Posterior vena cava (tissue), 2 donors: ENCODE measurements at regions not wholly inside any gene's neighbourhood (a gene's known extent, or its start where the extent isn't known, plus 50 kb on each side); places are given as distances from the start of the nearest gene placed in this dataset.
"Not testable (repeated sequence)": the region's sequence is repeated elsewhere in the genome, so short reads cannot be mapped to it uniquely, and the experiment has no call there.

Experiments used
- DNase-seq: peaks from one replicate; pipeline ENCODE4 v3.0.0-alpha.2; 2020; ENCODE audit warnings: low spot score
- intact Hi-C, 2 donors: fragments of 100-400 bp; cut with DNase I; formaldehyde crosslinking; loops; one replicate each; pipeline versions ENCODE4 v1.14.1 to v1.14.2; 2022 to 2023
- donor health status: DM: yes; HTN: yes; CAD: no.
- donor health status: DM: yes; HTN: yes; CAD: no.

DNA sequence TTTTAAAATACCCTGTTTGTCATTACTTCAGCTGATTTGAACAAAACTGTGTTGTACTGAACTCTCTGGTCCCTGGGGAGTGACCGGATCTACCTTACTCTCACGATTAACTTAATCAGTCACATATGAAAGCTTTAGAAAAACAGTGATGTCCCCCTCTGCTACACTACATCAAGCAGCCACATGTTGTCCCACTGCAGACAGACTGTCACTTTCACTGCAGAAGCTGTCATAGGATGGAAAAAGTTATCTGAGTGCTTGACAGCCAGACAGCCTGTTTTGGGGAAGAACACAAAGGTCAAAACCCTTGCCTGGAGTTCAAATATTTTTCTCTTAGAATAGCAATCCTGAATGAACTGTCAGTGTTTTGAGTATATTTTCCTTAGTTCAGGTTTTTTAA is 546.4 kb downstream of the DTWD2 start:
- DNase-seq: no peak
- intact Hi-C loops: loop anchor here in 1 of 2 donors (10.0 kb wide), 1 partner anchor 457 kb away; no protein-coding TSS in a partner anchor

DNA sequence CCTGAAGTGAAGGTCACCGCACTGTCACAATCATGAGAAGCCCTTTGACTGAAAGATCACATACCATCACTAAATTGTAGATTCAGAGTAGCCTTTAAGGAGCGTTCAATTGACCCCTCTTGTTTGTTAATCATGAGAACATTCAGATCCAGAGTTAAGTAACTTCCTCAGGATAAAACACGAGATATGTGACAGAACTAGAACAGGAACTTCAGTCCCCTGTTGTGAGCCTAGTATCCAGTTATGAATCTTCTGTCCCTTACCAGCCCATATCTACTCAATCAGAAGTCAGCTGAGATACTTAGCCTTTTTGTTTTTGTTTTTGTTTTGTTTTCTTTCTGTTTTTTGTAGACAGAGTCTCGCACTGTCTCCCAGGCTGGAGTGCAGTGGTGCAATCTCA is 547.3 kb downstream of the DTWD2 start:
- intact Hi-C loops: loop anchor here in 1 of 2 donors (10.0 kb wide), 1 partner anchor 456 kb away; no protein-coding TSS in a partner anchor
- DNase-seq: no peak

DNA sequence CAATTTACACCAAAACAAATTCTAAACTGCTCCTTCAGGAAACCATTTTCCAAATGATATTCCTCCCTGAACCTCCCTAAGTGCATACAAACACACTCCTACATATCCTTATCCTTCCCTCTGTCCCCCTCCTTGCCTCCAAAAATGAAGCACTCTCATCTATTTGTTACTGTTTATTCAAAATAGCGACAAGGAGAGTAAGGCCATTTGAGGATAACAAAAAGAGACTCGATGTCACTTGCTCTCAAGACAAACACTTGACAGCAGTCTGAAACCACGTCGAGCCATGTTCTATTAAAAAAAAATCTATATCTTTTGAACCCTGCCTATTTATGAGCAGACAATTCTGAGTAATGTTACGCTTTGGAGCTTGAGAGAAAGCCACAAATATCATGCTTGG is 547.9 kb downstream of the DTWD2 start:
- DNase-seq: no peak
- intact Hi-C loops: loop anchor here in 1 of 2 donors (10.0 kb wide), 1 partner anchor 456 kb away; no protein-coding TSS in a partner anchor

DNA sequence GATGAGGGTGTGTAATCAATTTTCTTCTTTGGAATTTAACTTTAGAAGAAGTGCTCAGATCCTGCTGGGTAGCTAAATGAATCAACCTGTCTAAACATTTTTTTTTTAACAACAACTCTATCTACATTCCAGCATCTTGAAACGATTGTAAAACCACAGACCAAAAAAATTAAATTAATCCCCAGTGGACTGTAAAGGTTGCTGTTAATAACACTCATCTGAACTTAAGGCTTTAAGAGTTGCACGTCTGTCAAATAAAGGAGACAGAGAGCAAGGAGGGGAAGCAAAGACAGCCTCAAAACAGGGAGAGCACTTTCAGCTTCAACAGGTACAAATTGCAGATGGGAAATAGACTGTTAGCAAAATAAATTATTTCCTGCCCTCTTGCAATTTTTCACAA is 548.5 kb downstream of the DTWD2 start:
- intact Hi-C loops: loop anchor here in 1 of 2 donors (10.0 kb wide), 1 partner anchor 455 kb away; no protein-coding TSS in a partner anchor
- DNase-seq: no peak

DNA sequence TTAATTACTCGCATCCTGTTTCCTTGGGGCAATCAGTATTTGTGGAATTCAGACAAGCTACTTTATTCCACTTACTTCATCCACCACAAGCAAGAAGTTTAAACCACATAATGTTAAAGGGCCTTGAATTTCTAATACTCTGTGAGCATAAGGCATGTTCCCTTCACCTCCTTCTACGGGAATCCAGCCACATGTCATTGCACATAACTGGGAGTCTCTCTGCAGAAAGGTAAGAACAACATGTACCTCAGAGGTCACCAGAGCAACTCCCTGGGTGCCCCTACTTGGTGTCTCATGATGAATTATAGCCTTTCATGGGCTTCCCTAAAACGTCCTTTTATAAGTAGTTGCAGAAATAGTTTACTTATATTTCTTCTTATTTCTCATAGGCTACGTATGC is 553.2 kb downstream of the DTWD2 start:
- intact Hi-C loops: no loop called here
- DNase-seq: no peak

DNA sequence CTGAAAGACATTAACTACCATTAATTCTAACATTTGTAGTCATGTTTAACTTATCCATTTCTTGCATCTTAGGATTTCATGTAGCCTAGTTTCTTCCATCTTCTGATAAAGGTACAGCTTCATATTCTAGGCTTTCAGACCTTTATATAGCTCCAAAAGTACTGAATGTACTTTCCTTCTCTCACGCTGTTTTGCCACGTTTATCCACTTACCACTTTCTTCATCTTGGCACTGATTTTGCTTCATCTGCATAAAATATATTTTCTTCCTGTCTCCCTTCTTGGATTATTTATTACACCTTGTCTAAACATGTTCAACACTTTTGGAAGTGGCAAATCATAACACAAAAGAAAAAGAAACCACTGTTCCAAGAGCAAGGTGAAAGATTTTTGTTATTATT is 553.8 kb downstream of the DTWD2 start:
- DNase-seq: no peak
- intact Hi-C loops: no loop called here

DNA sequence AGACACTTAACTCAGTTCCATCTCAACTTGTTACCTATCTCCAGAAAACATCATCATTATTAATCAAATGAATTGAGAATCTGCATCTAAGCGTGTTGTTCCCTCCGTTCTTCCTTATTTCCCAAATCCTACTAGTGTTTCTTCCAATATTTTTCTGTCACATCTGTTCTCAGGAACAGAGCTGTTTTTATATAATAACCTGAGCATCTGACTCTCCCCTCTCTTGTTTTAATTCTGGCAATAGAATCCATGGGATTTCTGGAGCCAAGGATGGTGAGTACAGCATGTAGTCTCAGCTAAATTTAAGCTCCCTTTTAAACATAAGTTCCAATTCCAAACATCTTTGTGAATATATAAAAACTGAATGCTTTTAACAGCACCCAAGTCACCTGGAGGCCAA is 558.3 kb downstream of the DTWD2 start:
- DNase-seq: no peak
- intact Hi-C loops: no loop called here

DNA sequence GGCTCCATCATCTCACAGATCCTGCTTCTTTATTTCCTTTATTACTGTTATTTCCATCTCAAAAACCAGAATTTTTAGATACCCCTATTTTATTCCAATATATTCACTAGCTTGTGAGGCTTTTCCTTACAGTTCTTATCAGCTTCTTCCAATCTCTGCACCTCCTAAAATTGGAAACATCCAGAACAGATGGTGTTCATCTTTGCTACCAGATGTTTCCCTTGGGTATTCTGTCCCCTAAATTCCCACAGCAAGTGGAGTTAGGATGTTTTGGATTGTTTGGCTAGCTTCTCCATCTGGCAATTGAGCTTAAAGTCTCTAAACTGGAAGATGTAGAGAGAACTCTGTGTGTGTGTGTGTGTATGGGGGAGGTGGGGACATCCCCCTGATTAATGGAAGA is 580.4 kb downstream of the DTWD2 start:
- intact Hi-C loops: no loop called here
- no peak for DNase-seq

DNA sequence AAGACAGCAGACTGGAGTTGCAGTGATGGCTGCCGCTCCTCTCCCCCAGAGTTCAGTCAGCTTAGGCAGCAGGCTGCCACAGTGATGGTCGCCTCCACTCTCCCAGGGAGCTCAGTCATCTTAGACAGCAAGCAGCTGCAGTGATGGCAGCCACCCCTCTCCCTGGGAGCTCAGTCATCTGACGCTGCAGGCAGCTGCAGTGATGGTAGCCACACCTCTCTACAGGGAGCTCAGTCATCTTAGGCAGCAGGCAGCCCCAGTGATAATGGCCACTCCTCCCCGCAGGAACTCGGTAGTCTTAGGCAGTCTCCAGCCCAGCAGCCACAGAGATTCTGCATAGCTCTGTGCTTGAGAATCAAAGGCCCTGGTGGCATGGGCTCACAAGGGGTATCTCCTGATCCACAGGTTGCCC is 582.7 kb downstream of the DTWD2 start:
- peak; percentile 56 for DNase-seq
- intact Hi-C loops: no loop called here

DNA sequence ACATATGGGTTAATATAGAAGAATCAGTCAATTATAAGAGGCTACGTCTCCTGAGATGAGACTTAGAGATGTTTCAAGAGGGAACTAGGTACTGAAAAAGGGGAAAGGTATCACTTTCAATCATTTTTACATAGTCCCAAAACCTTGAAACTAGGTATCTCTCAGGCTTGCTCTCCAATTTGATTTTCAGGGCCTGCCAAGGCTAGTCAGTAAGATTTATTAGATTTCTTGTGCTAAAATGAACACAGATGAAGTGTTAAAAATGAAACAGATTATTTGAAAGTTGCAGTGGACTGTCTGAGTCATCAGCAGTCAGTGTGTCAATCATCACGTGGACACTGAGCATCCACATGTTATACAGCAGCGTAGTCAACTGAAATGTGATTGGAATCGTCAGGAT is 591.1 kb downstream of the DTWD2 start:
- no peak for DNase-seq
- intact Hi-C loops: no loop called here

DNA sequence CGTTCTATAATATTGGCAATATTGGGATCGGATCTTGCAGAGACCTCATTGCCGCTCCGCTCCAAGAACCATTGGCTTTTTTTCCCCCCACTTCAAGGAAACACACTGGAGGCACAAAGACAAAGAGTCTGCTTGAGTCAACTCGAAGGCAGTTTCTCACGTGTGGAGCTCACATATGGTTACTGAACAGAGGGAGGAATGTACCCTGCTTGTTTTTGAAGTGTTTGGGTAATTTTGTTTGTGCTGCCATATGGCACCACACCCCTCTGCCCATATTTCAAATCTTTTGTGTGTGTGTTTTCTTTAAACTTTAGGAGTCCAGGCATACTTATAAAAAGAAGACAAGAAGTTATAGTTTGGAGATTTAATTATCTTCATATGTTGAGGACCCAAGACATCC is 595.9 kb downstream of the DTWD2 start:
- intact Hi-C loops: no loop called here
- no peak for DNase-seq

DNA sequence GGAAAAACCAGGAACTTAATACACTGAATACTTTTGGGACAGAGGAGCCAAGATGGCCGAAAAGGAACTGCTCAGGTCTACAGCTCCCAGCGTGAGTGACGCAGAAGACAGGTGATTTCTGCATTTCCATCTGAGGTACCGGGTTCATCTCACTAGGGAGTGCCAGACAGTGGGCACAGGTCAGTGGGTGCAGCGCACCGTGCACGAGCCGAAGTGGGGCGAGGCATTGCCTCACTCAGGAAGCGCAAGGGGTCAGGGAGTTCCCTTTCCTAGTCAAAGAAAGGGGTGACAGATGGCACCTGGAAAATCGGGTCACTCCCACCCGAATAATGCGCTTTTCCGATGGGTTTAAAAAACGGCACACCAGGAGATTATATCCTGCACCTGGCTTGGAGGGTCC is 605.4 kb downstream of the DTWD2 start:
- intact Hi-C loops: not testable (repeated sequence)
- peak; percentile 36 for DNase-seq

DNA sequence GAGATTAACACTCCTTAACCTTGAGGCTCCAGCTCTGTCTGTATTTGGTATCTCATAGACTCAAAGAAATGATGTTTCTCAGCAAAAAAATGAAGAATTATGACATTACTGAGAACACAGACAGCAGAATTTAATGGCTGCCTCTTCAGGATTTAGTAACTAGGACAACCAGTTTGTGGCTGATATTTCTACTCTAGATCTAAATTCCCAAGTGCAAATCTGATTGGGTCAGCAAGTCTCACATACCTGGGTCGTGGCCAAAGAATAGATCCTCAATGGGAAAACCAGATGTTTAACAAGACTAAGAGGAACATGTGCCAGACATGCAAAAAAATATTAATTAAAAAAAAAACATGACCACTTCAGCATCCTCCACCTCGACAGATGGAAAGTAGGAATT is 608.9 kb downstream of the DTWD2 start:
- intact Hi-C loops: no loop called here

DNA sequence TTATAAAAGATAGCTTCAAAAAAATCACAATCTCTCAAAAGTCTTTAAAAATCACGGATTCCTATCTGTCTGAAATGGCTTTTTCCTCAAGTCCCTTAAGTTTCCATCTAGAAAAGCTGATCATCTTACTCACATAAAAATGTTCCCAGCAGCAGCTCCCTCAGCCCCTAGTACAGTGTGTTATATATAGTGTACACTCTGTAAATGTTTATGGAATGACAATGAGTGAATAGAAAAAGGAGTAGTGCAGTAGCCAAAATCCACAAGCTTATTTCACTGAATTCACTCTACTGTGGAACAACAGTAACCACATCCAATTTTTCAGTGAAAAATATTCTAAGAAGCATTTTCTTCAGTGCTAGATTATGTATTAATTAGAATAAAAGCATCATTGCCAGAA is 609.4 kb downstream of the DTWD2 start:
- intact Hi-C loops: no loop called here

More for the DNA sequence above, 608.9 kb downstream of the DTWD2 start:
- DNase-seq: no peak

DNA sequence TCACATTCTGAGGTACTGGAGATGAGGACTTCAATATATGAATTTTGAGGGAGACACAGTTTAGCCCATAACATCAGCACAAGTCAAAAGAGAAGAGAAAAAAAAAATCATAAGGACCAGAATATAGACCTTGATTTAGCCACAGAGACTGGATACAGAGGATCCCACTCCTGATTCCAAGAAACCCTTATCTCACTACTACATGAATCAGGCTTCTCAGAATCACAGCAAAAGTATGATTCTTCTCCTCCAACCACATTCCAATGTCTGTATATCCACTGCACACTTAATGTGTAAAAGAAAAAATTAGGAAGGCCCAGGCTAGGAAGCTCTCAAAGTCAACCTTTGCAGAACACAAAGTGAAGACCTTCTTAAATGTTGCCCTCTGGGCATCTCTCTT is 610.9 kb downstream of the DTWD2 start:
- DNase-seq: no peak
- intact Hi-C loops: no loop called here

More for the DNA sequence above, 609.4 kb downstream of the DTWD2 start:
- no peak for DNase-seq

DNA sequence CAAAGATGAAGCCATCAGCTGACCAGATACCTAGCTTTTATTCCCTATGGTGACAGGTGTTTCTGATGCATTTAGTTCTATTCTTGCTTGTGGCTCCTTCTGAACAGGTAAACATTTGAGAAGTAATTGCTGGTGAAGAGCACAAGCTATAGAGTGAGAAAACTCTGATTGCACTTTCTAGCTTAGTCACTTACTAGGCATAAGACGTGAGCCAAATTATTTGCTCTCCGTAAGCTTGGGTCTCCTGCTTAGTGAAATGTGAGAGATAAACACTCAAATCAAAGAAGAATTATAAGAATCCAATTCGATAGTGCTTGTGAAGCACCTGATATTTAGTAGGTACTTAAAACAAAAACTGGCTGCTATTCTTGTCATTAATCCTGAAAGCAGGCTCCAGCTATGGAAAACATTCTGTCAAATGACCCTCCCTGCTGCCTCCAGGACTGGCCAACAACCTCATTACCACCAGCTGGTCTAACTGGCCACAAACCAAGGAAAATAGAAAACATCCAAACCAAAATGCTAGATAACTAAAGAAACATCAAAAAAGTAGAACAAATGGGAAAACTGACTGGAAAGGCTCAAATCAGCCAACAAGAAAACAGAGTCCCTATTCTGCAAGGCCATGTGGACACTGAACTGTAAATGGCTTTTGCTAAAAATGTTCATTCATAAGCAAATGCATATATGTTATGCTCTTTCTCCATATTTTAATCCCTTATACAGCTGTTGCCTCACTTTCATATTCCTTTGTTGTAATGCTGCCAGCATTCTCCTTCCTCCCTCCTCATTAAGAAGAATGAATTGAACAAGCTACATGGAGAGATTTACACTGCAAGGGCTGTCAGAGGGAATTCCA is 616.1 kb downstream of the DTWD2 start:
- intact Hi-C loops: no loop called here
- DNase-seq: no peak

DNA sequence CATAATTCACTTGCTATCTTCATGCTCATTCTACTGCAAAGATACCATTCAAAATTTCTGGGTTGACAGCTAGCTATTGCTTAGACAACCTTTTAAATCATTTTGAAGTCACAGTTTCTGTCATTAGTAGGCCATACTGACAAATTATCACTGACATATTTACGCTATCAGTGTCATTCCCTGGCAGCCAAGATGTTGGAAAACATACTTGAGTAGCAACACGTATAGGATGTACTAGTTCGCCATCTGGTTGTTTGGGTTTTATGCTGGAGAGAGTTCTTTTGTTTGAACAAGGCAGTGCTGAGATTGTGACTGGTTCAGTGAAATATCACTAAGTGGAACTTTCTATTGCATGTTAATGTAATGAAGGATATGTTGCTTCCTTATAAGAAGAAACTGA is 621.9 kb downstream of the DTWD2 start:
- no peak for DNase-seq
- intact Hi-C loops: no loop called here

DNA sequence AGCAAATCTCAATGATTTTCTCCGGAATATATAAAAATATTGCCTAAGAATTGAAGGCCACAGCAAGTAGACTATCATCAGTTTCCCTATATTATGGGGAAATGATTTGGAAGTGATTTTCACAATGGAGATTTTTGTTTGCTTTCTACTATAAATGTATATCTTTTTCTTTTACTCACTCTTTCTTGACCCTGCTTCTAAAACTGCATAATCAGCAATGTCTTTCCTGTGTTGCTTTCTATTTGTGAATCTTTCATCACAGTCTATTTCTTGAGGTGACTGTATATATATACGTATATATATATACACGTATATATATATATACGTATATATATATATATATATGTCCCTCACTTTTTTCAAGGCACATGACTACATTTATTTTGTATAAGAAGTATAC is 622.6 kb downstream of the DTWD2 start:
- intact Hi-C loops: no loop called here

DNA sequence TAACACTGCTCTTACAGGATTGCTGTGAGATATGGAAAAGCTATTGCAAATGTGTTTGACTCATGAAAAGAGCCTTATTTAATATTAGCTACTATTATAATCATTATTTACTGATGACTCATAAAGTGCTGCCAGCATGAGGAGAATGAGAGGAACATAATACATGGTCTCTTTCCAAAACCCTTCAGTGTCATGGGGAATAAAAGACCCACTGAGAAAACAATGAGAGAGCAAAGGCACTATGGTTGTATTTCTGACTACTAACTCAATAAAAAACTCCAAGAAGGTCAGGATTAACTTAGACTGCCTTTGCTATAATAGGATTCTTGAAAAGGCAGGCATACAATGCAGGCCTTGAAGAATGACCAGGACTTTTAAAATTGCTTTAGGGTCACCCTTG is 633.5 kb downstream of the DTWD2 start:
- no peak for DNase-seq
- intact Hi-C loops: no loop called here

More for the DNA sequence above, 622.6 kb downstream of the DTWD2 start:
- no peak for DNase-seq

DNA sequence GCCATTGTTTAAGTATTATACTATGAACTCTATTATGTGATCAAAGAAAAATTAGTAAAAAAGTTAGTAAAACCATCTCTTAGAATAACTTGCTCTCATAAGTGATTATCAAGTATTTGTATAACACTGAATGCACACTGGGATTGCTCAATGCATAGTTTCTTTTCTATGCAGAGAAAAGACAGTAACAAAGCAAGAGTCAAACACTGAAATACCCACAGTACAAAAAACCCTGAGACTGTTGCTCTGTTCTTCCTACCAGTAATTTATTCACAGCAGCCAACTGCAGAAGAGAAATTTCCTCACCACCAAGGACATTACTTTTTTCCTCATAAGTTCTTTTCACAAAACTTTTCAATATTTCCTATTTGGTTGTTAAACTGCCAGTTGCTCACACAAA is 634.4 kb downstream of the DTWD2 start:
- intact Hi-C loops: no loop called here
- no peak for DNase-seq

DNA sequence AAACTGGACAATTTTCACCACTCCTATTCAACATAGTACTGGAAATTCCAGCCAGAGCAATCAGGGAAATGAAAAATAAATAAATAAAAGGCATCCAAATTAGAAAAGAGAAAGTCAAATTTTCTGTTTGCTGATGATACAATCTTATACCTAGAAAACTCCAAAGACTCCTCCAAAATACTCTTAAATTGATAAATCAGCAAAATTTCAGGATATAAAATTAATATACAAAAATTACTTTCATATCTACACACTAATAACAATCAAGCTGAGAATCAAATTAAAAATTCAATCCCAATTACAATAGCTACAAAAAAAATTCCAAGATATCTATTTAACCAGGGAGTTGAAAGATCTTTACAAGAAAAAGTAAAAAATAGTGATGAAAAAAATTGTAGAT is 651.9 kb downstream of the DTWD2 start:
- DNase-seq: no peak
- intact Hi-C loops: no loop called here
